H1 (cell line): ENCODE measurements at regions not wholly inside any gene's neighbourhood (a gene's known extent, or its start where the extent isn't known, plus 50 kb on each side); places are given as distances from the start of the nearest gene placed in this dataset.

Source experiments
- CTCF ChIA-PET: fragments of 300-600 bp; sonication (Branson Sonifier 250); formaldehyde crosslinking; loops from one replicate; lab custom pipeline; 2021; ENCODE audit not compliant: partially characterized antibody; lab: Charles Lee
- POLR2A ChIA-PET: fragments of 300-600 bp; sonication (Branson Sonifier 250); formaldehyde crosslinking; loops from one replicate; lab custom pipeline; 2021; ENCODE audit warnings: inconsistent platforms; ENCODE audit not compliant: partially characterized antibody; lab: Charles Lee
- DNase-seq, 2 experiments: peaks; one replicate each; pipeline versions ENCODE4 v3.0.0 to v3.0.0-alpha.2; 2010 to 2022; ENCODE audit warnings: low spot score in 2 of 2, low read depth in 1 of 2, mixed read lengths in 1 of 2
- FAIRE-seq: peaks from 2 replicates; lab custom pipeline; 2011; peaks lifted over from hg19 to GRCh38; lab: Jason Lieb, UNC
- H2AFZ ChIP-seq: 2 replicates; pipeline ENCODE4 v1.8.1; 2012; ENCODE audit warnings: low read length, inconsistent platforms
- H2AK5ac ChIP-seq: 2 replicates; pipeline ENCODE4 v1.6.1; 2013; ENCODE audit warnings: low read depth, low read length
- H2BK120ac ChIP-seq: replicated peaks from 2 replicates; pipeline ENCODE3; 2013; ENCODE audit warnings: low read depth, low read length, inconsistent platforms
- H2BK12ac ChIP-seq: 2 replicates; pipeline ENCODE4 v1.6.1; 2013; ENCODE audit warnings: low read depth, low read length
- H2BK15ac ChIP-seq: 2 replicates; pipeline ENCODE4 v1.6.1; 2013; ENCODE audit warnings: low read length
- H2BK20ac ChIP-seq: 2 replicates; pipeline ENCODE4 v1.6.1; 2013; ENCODE audit warnings: low read length
- H2BK5ac ChIP-seq: 2 replicates; pipeline ENCODE4 v1.6.1; 2013; ENCODE audit warnings: low read depth, low read length
- H3K14ac ChIP-seq: 2 replicates; pipeline ENCODE4 v1.6.1; 2013; ENCODE audit warnings: inconsistent platforms; ENCODE audit not compliant: insufficient read length
- H3K18ac ChIP-seq: 2 replicates; pipeline ENCODE4 v1.6.1; 2013; ENCODE audit warnings: low read length; ENCODE audit errors: extremely low read depth
- H3K23ac ChIP-seq: 2 replicates; pipeline ENCODE4 v1.6.1; 2013; ENCODE audit warnings: inconsistent platforms; ENCODE audit not compliant: insufficient read length
- H3K23me2 ChIP-seq: 2 replicates; pipeline ENCODE4 v1.6.1; 2013; ENCODE audit warnings: low read depth, low read length
- H3K27ac ChIP-seq: 2 replicates; pipeline ENCODE4 v1.6.1; 2011; ENCODE audit warnings: low read depth, low read length, inconsistent platforms
- H3K27me3 ChIP-seq, 4 experiments: replicated peaks in 1 of 4; 1 replicate in 1 of 4; 2 replicates in 3 of 4; pipeline versions ENCODE4 v1.6.1 to v1.8.1; 2011 to 2013; ENCODE audit warnings: low read length in 3 of 4, mild to moderate bottlenecking in 3 of 4, inconsistent platforms in 2 of 4, mixed read lengths in 2 of 4, moderate library complexity in 1 of 4; ENCODE audit not compliant: control insufficient read depth in 3 of 4, insufficient read depth in 3 of 4; ENCODE audit errors: extremely low read depth in 1 of 4
- H3K36me3 ChIP-seq, 4 experiments: 2 replicates each; pipeline versions ENCODE4 v1.6.1 to v1.8.1; 2011 to 2013; ENCODE audit warnings: mild to moderate bottlenecking in 4 of 4, low read length in 3 of 4, moderate library complexity in 2 of 4, control low read depth in 1 of 4, inconsistent platforms in 1 of 4; ENCODE audit not compliant: insufficient read depth in 4 of 4, control insufficient read depth in 2 of 4
- H3K4ac ChIP-seq: replicated peaks from 2 replicates; pipeline ENCODE3; 2013; ENCODE audit warnings: low read length, low read depth, mixed read lengths, inconsistent platforms; ENCODE audit not compliant: insufficient read length
- H3K4me1 ChIP-seq, 4 experiments: replicated peaks in 1 of 4; 1 replicate in 1 of 4; 2 replicates in 3 of 4; pipeline versions ENCODE4 v1.6.1 to v1.8.1; 2011 to 2013; ENCODE audit warnings: low read length in 3 of 4, inconsistent platforms in 2 of 4, mixed read lengths in 1 of 4; ENCODE audit not compliant: insufficient read depth in 4 of 4, control insufficient read depth in 3 of 4
- H3K4me2 ChIP-seq, 2 experiments: 2 replicates each; pipeline versions ENCODE4 v1.6.1 to v1.8.1; 2011 to 2013; ENCODE audit warnings: low read depth in 2 of 2, low read length in 2 of 2, control low read depth in 1 of 2, inconsistent platforms in 1 of 2, mild to moderate bottlenecking in 1 of 2; ENCODE audit not compliant: insufficient read depth in 1 of 2
- H3K4me3 ChIP-seq, 4 experiments: fragments of 200-600, 300-600 bp in 1 of 4; sonication (generic), shearing (Covaris generic), sonication (Bioruptor Twin) in 1 of 4; 2 replicates each; pipeline versions ENCODE4 v1.5.1 to v1.8.1; 2011 to 2016; ENCODE audit warnings: low read length in 4 of 4, low read depth in 3 of 4, control low read depth in 2 of 4, inconsistent platforms in 2 of 4, mild to moderate bottlenecking in 2 of 4, mixed read lengths in 1 of 4, moderate library complexity in 1 of 4; ENCODE audit not compliant: insufficient read depth in 2 of 4; ENCODE audit errors: extremely low read depth in 1 of 4
- H3K56ac ChIP-seq: replicated peaks from 2 replicates; pipeline ENCODE3; 2013; ENCODE audit warnings: low read depth, mild to moderate bottlenecking, mixed read lengths, low read length, inconsistent platforms; ENCODE audit not compliant: insufficient read length
- H3K79me1 ChIP-seq: 2 replicates; pipeline ENCODE4 v1.6.1; 2013; ENCODE audit warnings: low read depth, low read length, control low read depth
- H3K79me2 ChIP-seq, 2 experiments: 2 replicates each; pipeline versions ENCODE4 v1.6.1 to v1.8.1; 2012 to 2013; ENCODE audit warnings: low read length in 2 of 2, mild to moderate bottlenecking in 2 of 2, inconsistent platforms in 1 of 2; ENCODE audit not compliant: insufficient read depth in 2 of 2, control insufficient read depth in 1 of 2
- H3K9ac ChIP-seq, 4 experiments: replicated peaks in 1 of 4; 1 replicate in 1 of 4; 2 replicates in 3 of 4; pipeline versions ENCODE4 v1.6.1 to v1.8.1; 2011 to 2013; ENCODE audit warnings: low read depth in 3 of 4, low read length in 3 of 4, control low read depth in 2 of 4, mild to moderate bottlenecking in 2 of 4, moderate library complexity in 2 of 4, inconsistent platforms in 1 of 4; ENCODE audit errors: extremely low read depth in 1 of 4
- H3K9me3 ChIP-seq, 2 experiments: 2 replicates each; pipeline versions ENCODE4 v1.6.1 to v1.8.1; 2012 to 2013; ENCODE audit warnings: mild to moderate bottlenecking in 2 of 2, moderate library complexity in 2 of 2, control low read depth in 1 of 2, inconsistent platforms in 1 of 2, low read depth in 1 of 2, low read length in 1 of 2, mixed read lengths in 1 of 2; ENCODE audit not compliant: insufficient read depth in 2 of 2
- H4K20me1 ChIP-seq, 2 experiments: replicated peaks in 1 of 2; 2 replicates each; pipeline versions ENCODE3 to v1.8.1; 2011 to 2013; ENCODE audit warnings: inconsistent platforms in 2 of 2, low read length in 2 of 2, mild to moderate bottlenecking in 1 of 2; ENCODE audit not compliant: insufficient read depth in 2 of 2, control insufficient read depth in 1 of 2
- H4K5ac ChIP-seq: 2 replicates; pipeline ENCODE4 v1.6.1; 2013; ENCODE audit warnings: low read length, low read depth, mixed read lengths, inconsistent platforms; ENCODE audit not compliant: insufficient read length
- H4K8ac ChIP-seq: 2 replicates; pipeline ENCODE4 v1.8.0; 2013; ENCODE audit warnings: mild to moderate bottlenecking, moderate library complexity, low read length, inconsistent platforms; ENCODE audit not compliant: insufficient read depth; ENCODE audit errors: extremely low read depth
- H4K91ac ChIP-seq: replicated peaks from 2 replicates; pipeline ENCODE3; 2013; ENCODE audit warnings: low read length, mixed read lengths, inconsistent platforms; ENCODE audit not compliant: insufficient read length
- ATF2 ChIP-seq: IDR thresholded peaks from 2 replicates; pipeline ENCODE4 v1.6.1; 2012; ENCODE audit warnings: low read length, inconsistent platforms
- ATF3 ChIP-seq: IDR thresholded peaks from 2 replicates; pipeline ENCODE4 v1.6.1; 2011; ENCODE audit warnings: low read depth, mild to moderate bottlenecking, low read length; ENCODE audit not compliant: insufficient read depth
- CBX8 ChIP-seq: fragments of 300-800, 300-1000 bp; sonication (generic); IDR thresholded peaks from 2 replicates; pipeline ENCODE4 v1.7.1; 2016; ENCODE audit warnings: low read depth, low read length, borderline replicate concordance
- CREB1 ChIP-seq: IDR thresholded peaks from 2 replicates; pipeline ENCODE4 v1.6.1; 2012; ENCODE audit warnings: inconsistent platforms
- KDM4A ChIP-seq: IDR thresholded peaks from one replicate; pipeline ENCODE4 v1.7.1; 2012; ENCODE audit warnings: low read depth, mild to moderate bottlenecking, moderate library complexity, low read length, inconsistent platforms; ENCODE audit not compliant: severe bottlenecking
- POLR2A ChIP-seq, 2 experiments: IDR thresholded peaks; 1 replicate in 1 of 2; 2 replicates in 1 of 2; pipeline ENCODE4 v1.6.1; 2011; ENCODE audit warnings: low read depth in 2 of 2, low read length in 2 of 2, mild to moderate bottlenecking in 2 of 2; ENCODE audit errors: control extremely low read depth in 1 of 2
- SRF ChIP-seq: IDR thresholded peaks from 2 replicates; pipeline ENCODE4 v1.6.1; 2011; ENCODE audit warnings: mild to moderate bottlenecking, low read depth, low read length, moderate library complexity
- TAF7 ChIP-seq: optimal IDR thresholded peaks from 2 replicates; pipeline ENCODE3; 2011; ENCODE audit warnings: low read depth, mild to moderate bottlenecking, inconsistent platforms, low read length, moderate library complexity, borderline replicate concordance
- TBP ChIP-seq: IDR thresholded peaks from 2 replicates; pipeline ENCODE4 v1.6.1; 2011; ENCODE audit warnings: low read depth, low read length, improper control_type of control experiment
- TEAD4 ChIP-seq: IDR thresholded peaks from 2 replicates; pipeline ENCODE4 v1.6.1; 2012; ENCODE audit warnings: low read depth, low read length, inconsistent platforms, mixed read lengths
- YY1 ChIP-seq: IDR thresholded peaks from 2 replicates; pipeline ENCODE4 v1.6.1; 2011; ENCODE audit warnings: low read depth, mild to moderate bottlenecking, low read length
- WGBS, 2 experiments: shearing (Covaris generic) in 1 of 2; methylation state at CpG; one replicate each; pipeline versions ENCODE4 v1.1.6 to v1.1.7; 2013 to 2015; ENCODE audit warnings: low lambda C conversion rate in 2 of 2, mixed read lengths in 2 of 2, inconsistent platforms in 1 of 2, low coverage in 1 of 2, missing lambda C conversion rate in 1 of 2; ENCODE audit not compliant: insufficient replicate concordance in 2 of 2, insufficient coverage in 1 of 2, insufficient read length in 1 of 2; ENCODE audit errors: extremely low coverage in 1 of 2, missing lambda C conversion rate in 1 of 2; 5-methylcytosine and 5-hydroxymethylcytosine counted together

- Histone ChIP-seq H2BK15ac (no peak overlapping the region), H3K27ac (no peak overlapping the region), H3K79me2 (no peaks in the 10 kb centered on the region), H3K4me1 (no peaks in the 10 kb centered on the region; a peak in 1 of 7 replicates), H3K23me2 (no peaks in the 10 kb centered on the region), H2BK120ac (no peak overlapping the region), H4K20me1 (no peaks in the 10 kb centered on the region), H3K9ac (no peak overlapping the region), H3K4me2 (no peak overlapping the region), H3K4me3 (no peak overlapping the region), H3K36me3 (no peaks in the 10 kb centered on the region), H4K91ac (no peak overlapping the region), H2AFZ (no peak overlapping the region), H3K23ac (no peak overlapping the region), H3K14ac (no peak overlapping the region), H3K18ac (no peak overlapping the region), H4K8ac (no peak overlapping the region), H2BK12ac (no peak overlapping the region), H2BK20ac (no peak overlapping the region), H3K27me3 (no peaks in the 10 kb centered on the region), H3K9me3 (peaks cover 0 to 6% of the 10 kb centered on the region in 2 experiments; a peak in 2 of 4 replicates), H2BK5ac (no peak overlapping the region), H3K56ac (no peak overlapping the region), H3K79me1 (no peaks in the 10 kb centered on the region), H2AK5ac (no peak overlapping the region), H4K5ac (no peak overlapping the region), H3K4ac (no peak overlapping the region)
- FAIRE-seq (no peak), DNase-seq (no peak)
- CTCF ChIA-PET: no interaction called here
- POLR2A ChIA-PET: no interaction called here
- WGBS, 2 experiments: 92% methylated on average over 2 of the region's 2 CpGs; no CpG with 5 or more reads in 1 of the 2 experiments
- TF ChIP-seq CREB1 (no peak), YY1 (no peak), ATF3 (no peak), SRF (no peak), KDM4A (no peak), POLR2A (IDR thresholded peaks at IDR 0.05; ENCODE audit: control extremely low read depth in 1 of 2, low read depth in 2 of 2, low read length in 2 of 2) (no peak), CBX8 (no peak), ATF2 (no peak), TEAD4 (no peak), TAF7 (no peak), TBP (no peak)
These were observed 472.6 kb upstream of the SULF2 start for GRCh38 chr20:48257833-48258232.
